ENCODE measurements at regions not wholly inside any gene's neighbourhood (a gene's known extent, or its start where the extent isn't known, plus 50 kb on each side); places are given as distances from the start of the nearest gene placed in this dataset.

DNA sequence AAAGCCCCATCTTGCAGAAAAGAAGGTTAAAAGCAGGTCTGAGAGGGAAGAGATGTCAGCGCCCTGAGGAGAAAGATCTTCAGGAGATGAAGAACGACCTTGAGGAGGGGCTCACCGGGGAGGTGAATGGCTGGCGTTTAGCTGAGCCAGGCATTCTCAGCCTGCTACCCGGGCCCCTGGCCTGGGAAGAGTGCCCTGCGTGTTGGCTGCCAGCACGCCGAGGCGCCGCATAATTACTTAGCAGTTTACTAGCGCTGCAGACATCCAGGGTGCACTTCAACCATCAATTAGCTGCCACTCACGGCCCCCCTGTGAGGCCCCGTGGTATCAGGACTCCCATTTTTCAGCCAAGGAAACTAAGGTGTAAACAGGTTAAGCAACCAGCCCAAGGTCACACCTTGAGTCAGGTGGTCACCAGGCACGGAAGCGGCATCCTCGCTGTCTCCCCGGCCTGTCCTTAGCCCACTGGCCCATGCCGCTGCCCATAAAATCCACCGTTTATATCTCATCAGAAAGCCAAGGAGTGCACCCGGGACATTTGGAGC lies 551.9 kb downstream of the BNC2 start:
- no TSS peak for BruUV-seq (replicated peaks)
- in situ Hi-C loops (cut with HindIII; ENCODE audit: low pct_unique_long_range_greater_than_20kb, low sequenced_read_pairs): no loop called here
- Histone ChIP-seq H3K4me1 (ENCODE audit: control insufficient read depth, insufficient read depth, low read length) (no peaks in the 10 kb centered on the region), H3K27me3 (ENCODE audit: control insufficient read depth, insufficient read depth, low read length) (no peaks in the 10 kb centered on the region), H3K4me3 (ENCODE audit: low read depth in 2 of 2, low read length in 2 of 2) (no peak overlapping the region), H3K9me3 (ENCODE audit: control insufficient read depth, insufficient read depth, low read depth, low read length) (no peaks in the 10 kb centered on the region), H3K27ac (ENCODE audit: low read length) (no peak overlapping the region), H3K36me3 (ENCODE audit: control insufficient read depth, insufficient read depth, low read length) (no peaks in the 10 kb centered on the region)
- intact Hi-C loops (cut with micrococcal nuclease; ENCODE audit: unreplicated experiment): no loop called here
- DNase-seq (ENCODE audit: low read depth, low spot score): no peak
- ChIA-PET CTCF (no interaction called here), POLR2A (no interaction called here)
- TF ChIP-seq SIN3A (IDR thresholded peaks at IDR 0.05; ENCODE audit: borderline replicate concordance, insufficient read depth, low read depth, low read length): no peak
- TF ChIP-seq, protein P1, sequence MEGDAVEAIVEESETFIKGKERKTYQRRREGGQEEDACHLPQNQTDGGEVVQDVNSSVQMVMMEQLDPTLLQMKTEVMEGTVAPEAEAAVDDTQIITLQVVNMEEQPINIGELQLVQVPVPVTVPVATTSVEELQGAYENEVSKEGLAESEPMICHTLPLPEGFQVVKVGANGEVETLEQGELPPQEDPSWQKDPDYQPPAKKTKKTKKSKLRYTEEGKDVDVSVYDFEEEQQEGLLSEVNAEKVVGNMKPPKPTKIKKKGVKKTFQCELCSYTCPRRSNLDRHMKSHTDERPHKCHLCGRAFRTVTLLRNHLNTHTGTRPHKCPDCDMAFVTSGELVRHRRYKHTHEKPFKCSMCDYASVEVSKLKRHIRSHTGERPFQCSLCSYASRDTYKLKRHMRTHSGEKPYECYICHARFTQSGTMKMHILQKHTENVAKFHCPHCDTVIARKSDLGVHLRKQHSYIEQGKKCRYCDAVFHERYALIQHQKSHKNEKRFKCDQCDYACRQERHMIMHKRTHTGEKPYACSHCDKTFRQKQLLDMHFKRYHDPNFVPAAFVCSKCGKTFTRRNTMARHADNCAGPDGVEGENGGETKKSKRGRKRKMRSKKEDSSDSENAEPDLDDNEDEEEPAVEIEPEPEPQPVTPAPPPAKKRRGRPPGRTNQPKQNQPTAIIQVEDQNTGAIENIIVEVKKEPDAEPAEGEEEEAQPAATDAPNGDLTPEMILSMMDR (IDR thresholded peaks at IDR 0.05): no peak
- TF ChIP-seq TCF7L2 (IDR thresholded peaks at IDR 0.05; ENCODE audit: low read depth, low read length): no peak
- TF ChIP-seq POLR2AphosphoS5 (IDR thresholded peaks at IDR 0.05; ENCODE audit: low read depth, low read length): no peak
- TF ChIP-seq, protein P2, sequence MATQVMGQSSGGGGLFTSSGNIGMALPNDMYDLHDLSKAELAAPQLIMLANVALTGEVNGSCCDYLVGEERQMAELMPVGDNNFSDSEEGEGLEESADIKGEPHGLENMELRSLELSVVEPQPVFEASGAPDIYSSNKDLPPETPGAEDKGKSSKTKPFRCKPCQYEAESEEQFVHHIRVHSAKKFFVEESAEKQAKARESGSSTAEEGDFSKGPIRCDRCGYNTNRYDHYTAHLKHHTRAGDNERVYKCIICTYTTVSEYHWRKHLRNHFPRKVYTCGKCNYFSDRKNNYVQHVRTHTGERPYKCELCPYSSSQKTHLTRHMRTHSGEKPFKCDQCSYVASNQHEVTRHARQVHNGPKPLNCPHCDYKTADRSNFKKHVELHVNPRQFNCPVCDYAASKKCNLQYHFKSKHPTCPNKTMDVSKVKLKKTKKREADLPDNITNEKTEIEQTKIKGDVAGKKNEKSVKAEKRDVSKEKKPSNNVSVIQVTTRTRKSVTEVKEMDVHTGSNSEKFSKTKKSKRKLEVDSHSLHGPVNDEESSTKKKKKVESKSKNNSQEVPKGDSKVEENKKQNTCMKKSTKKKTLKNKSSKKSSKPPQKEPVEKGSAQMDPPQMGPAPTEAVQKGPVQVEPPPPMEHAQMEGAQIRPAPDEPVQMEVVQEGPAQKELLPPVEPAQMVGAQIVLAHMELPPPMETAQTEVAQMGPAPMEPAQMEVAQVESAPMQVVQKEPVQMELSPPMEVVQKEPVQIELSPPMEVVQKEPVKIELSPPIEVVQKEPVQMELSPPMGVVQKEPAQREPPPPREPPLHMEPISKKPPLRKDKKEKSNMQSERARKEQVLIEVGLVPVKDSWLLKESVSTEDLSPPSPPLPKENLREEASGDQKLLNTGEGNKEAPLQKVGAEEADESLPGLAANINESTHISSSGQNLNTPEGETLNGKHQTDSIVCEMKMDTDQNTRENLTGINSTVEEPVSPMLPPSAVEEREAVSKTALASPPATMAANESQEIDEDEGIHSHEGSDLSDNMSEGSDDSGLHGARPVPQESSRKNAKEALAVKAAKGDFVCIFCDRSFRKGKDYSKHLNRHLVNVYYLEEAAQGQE (IDR thresholded peaks at IDR 0.05; ENCODE audit: insufficient read depth in 1 of 2, low read depth in 2 of 2, low read length in 1 of 2): no peak
- no peak for ATAC-seq

DNA sequence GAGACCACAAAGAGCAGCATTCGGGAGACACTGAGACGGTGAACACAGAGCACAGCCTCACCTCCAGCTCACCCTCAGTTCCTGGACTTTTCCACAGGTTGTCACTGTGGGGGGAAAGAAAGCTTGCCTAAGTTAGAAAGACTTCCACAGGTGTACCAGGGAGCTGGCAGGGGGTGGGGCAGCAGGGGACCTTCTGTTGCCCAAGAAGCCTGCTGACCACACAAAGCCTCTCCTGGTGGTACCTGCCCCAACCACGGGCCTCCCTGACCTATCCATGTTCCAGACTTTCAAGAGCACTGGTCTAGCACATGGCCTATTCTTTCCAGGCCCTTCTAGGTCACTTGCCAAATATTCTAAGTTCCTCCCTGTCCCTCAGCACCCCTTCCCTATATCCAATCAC lies 550.8 kb downstream of the BNC2 start:
- intact Hi-C loops (cut with micrococcal nuclease; ENCODE audit: unreplicated experiment) (no loop called here), in situ Hi-C loops (cut with HindIII; ENCODE audit: low pct_unique_long_range_greater_than_20kb, low sequenced_read_pairs) (no loop called here)
- no peaks in the 10 kb centered on the region for H3K4me1 ChIP-seq (ENCODE audit: control insufficient read depth, insufficient read depth, low read length)
- ChIA-PET POLR2A (no interaction called here), CTCF (no interaction called here)
- H3K4me3 ChIP-seq (ENCODE audit: low read depth in 2 of 2, low read length in 2 of 2): no peak overlapping the region
- no peaks in the 10 kb centered on the region for H3K9me3 ChIP-seq (ENCODE audit: control insufficient read depth, insufficient read depth, low read depth, low read length)
- no TSS peak for BruUV-seq (replicated peaks)
- no peak for ATAC-seq
- TF ChIP-seq POLR2AphosphoS5 (IDR thresholded peaks at IDR 0.05; ENCODE audit: low read depth, low read length) (no peak), SIN3A (IDR thresholded peaks at IDR 0.05; ENCODE audit: borderline replicate concordance, insufficient read depth, low read depth, low read length) (no peak), TCF7L2 (IDR thresholded peaks at IDR 0.05; ENCODE audit: low read depth, low read length) (no peak)
- TF ChIP-seq, protein P2 (IDR thresholded peaks at IDR 0.05; ENCODE audit: insufficient read depth in 1 of 2, low read depth in 2 of 2, low read length in 1 of 2): no peak
- TF ChIP-seq, protein P1 (IDR thresholded peaks at IDR 0.05): no peak
- H3K27ac ChIP-seq (ENCODE audit: low read length): no peak overlapping the region
- H3K27me3 ChIP-seq (ENCODE audit: control insufficient read depth, insufficient read depth, low read length): no peaks in the 10 kb centered on the region
- no peaks in the 10 kb centered on the region for H3K36me3 ChIP-seq (ENCODE audit: control insufficient read depth, insufficient read depth, low read length)
- no peak for DNase-seq (ENCODE audit: low read depth, low spot score)
